Muscle layer of colon (tissue), 2 donors: ENCODE measurements at regions not wholly inside any gene's neighbourhood (a gene's known extent, or its start where the extent isn't known, plus 50 kb on each side); places are given as distances from the start of the nearest gene placed in this dataset.
"Not testable (repeated sequence)": the region's sequence is repeated elsewhere in the genome, so short reads cannot be mapped to it uniquely, and the experiment has no call there.

Source experiments
- H3K27ac ChIP-seq: one replicate; pipeline ENCODE4 v1.7.0; 2013; ENCODE audit warnings: low read depth, mild to moderate bottlenecking, low read length, moderate library complexity
- H3K27me3 ChIP-seq, 2 donors: one replicate each; pipeline ENCODE4 v1.7.0; 2013; ENCODE audit warnings: low read length in 2 of 2, mild to moderate bottlenecking in 2 of 2; ENCODE audit not compliant: insufficient read depth in 2 of 2, control insufficient read depth in 1 of 2
- H3K36me3 ChIP-seq: one replicate; pipeline ENCODE4 v1.7.0; 2013; ENCODE audit warnings: mild to moderate bottlenecking, low read length; ENCODE audit not compliant: insufficient read depth
- H3K4me1 ChIP-seq: one replicate; pipeline ENCODE4 v1.7.0; 2013; ENCODE audit warnings: mild to moderate bottlenecking, low read length; ENCODE audit not compliant: insufficient read depth
- H3K4me3 ChIP-seq, 2 donors: one replicate each; pipeline ENCODE4 v1.7.0; 2013; ENCODE audit warnings: low read length in 2 of 2, low read depth in 1 of 2, mild to moderate bottlenecking in 1 of 2, moderate library complexity in 1 of 2
- H3K9ac ChIP-seq: one replicate; pipeline ENCODE4 v1.7.0; 2013; ENCODE audit warnings: low read length
- H3K9me3 ChIP-seq: one replicate; pipeline ENCODE4 v1.7.0; 2013; ENCODE audit warnings: mild to moderate bottlenecking, low read length
- donor health status: abdominal sarcoma.
- donor health status: Adenocarcinoma of cecum.

GRCh38 chr6:147674099-147674498 lies 165.6 kb downstream of the SAMD5 start:
- Histone ChIP-seq H3K36me3 (no peaks in the 10 kb centered on the region), H3K9me3 (peaks cover 9% of the 10 kb centered on the region), H3K9ac (no peak overlapping the region), H3K4me1 (no peaks in the 10 kb centered on the region), H3K27me3 (no peaks in the 10 kb centered on the region), H3K4me3 (no peak overlapping the region), H3K27ac (no peak overlapping the region)

- H3K9me3 ChIP-seq, result peaks cover 7% of the 10 kb centered on the region
- H3K36me3 ChIP-seq, result no peaks in the 10 kb centered on the region
- no peaks in the 10 kb centered on the region for H3K27me3 ChIP-seq
- no peak overlapping the region for H3K27ac ChIP-seq
- H3K4me3 ChIP-seq, result no peak overlapping the region
- no peaks in the 10 kb centered on the region for H3K4me1 ChIP-seq
- H3K9ac ChIP-seq, result no peak overlapping the region
These were observed 166.3 kb downstream of the SAMD5 start for GRCh38 chr6:147674794-147675193.

- Histone ChIP-seq H3K9me3 (peaks cover 2% of the 10 kb centered on the region), H3K4me3 (no peak overlapping the region), H3K27ac (no peak overlapping the region), H3K36me3 (no peaks in the 10 kb centered on the region), H3K27me3 (no peaks in the 10 kb centered on the region), H3K9ac (no peak overlapping the region), H3K4me1 (no peaks in the 10 kb centered on the region)
These were observed 166.8 kb downstream of the SAMD5 start for GRCh38 chr6:147675281-147675680.

GRCh38 chr6:147676495-147677199 lies 168.2 kb downstream of the SAMD5 start:
- no peaks in the 10 kb centered on the region for H3K27me3 ChIP-seq
- no peak overlapping the region for H3K27ac ChIP-seq
- H3K4me3 ChIP-seq, result no peak overlapping the region
- H3K4me1 ChIP-seq, result no peaks in the 10 kb centered on the region
- no peak overlapping the region for H3K9ac ChIP-seq
- no peaks in the 10 kb centered on the region for H3K9me3 ChIP-seq
- no peaks in the 10 kb centered on the region for H3K36me3 ChIP-seq

GRCh38 chr6:147677647-147678046 lies 169.2 kb downstream of the SAMD5 start:
- Histone ChIP-seq H3K27ac (no peak overlapping the region), H3K36me3 (no peaks in the 10 kb centered on the region)

GRCh38 chr6:147678253-147678652 lies 169.8 kb downstream of the SAMD5 start:
- Histone ChIP-seq H3K27me3 (no peaks in the 10 kb centered on the region), H3K9me3 (no peaks in the 10 kb centered on the region), H3K27ac (no peak overlapping the region), H3K9ac (no peak overlapping the region), H3K36me3 (no peaks in the 10 kb centered on the region), H3K4me3 (no peak overlapping the region), H3K4me1 (no peaks in the 10 kb centered on the region)

More at GRCh38 chr6:147677647-147678046, 169.2 kb downstream of the SAMD5 start:
- no peaks in the 10 kb centered on the region for H3K9me3 ChIP-seq
- no peak overlapping the region for H3K9ac ChIP-seq
- H3K27me3 ChIP-seq, result no peaks in the 10 kb centered on the region
- H3K4me1 ChIP-seq, result no peaks in the 10 kb centered on the region
- no peak overlapping the region for H3K4me3 ChIP-seq

GRCh38 chr6:147684906-147685305 lies 176.4 kb downstream of the SAMD5 start:
- H3K27ac ChIP-seq, result no peak overlapping the region
- H3K9me3 ChIP-seq, result no peaks in the 10 kb centered on the region
- H3K4me3 ChIP-seq, result no peak overlapping the region
- no peaks in the 10 kb centered on the region for H3K36me3 ChIP-seq
- no peak overlapping the region for H3K9ac ChIP-seq
- H3K4me1 ChIP-seq, result no peaks in the 10 kb centered on the region
- H3K27me3 ChIP-seq, result no peaks in the 10 kb centered on the region

GRCh38 chr6:147689398-147689797 lies 180.9 kb downstream of the SAMD5 start:
- H3K9ac ChIP-seq, result no peak overlapping the region
- H3K4me3 ChIP-seq, result no peak overlapping the region
- no peak overlapping the region for H3K27ac ChIP-seq
- H3K4me1 ChIP-seq, result no peaks in the 10 kb centered on the region
- H3K9me3 ChIP-seq, result no peaks in the 10 kb centered on the region
- no peaks in the 10 kb centered on the region for H3K36me3 ChIP-seq
- no peaks in the 10 kb centered on the region for H3K27me3 ChIP-seq

- no peaks in the 10 kb centered on the region for H3K27me3 ChIP-seq
- H3K4me1 ChIP-seq, result no peaks in the 10 kb centered on the region
- H3K36me3 ChIP-seq, result no peaks in the 10 kb centered on the region
- H3K9me3 ChIP-seq, result no peaks in the 10 kb centered on the region
- no peak overlapping the region for H3K9ac ChIP-seq
- no peak overlapping the region for H3K27ac ChIP-seq
- no peak overlapping the region for H3K4me3 ChIP-seq
These were observed 183.0 kb downstream of the SAMD5 start for GRCh38 chr6:147691446-147691845.

GRCh38 chr6:147693181-147693580 lies 184.7 kb downstream of the SAMD5 start:
- H3K36me3 ChIP-seq, result no peaks in the 10 kb centered on the region

GRCh38 chr6:147694556-147694955 lies 186.1 kb downstream of the SAMD5 start:
- H3K27ac ChIP-seq, H3K36me3 ChIP-seq, H3K4me1 ChIP-seq, H3K4me3 ChIP-seq, H3K27me3 ChIP-seq, H3K9ac ChIP-seq, H3K9me3 ChIP-seq: not testable (repeated sequence)

More at GRCh38 chr6:147693181-147693580, 184.7 kb downstream of the SAMD5 start:
- Histone ChIP-seq H3K4me3 (no peak overlapping the region), H3K4me1 (no peaks in the 10 kb centered on the region), H3K27me3 (no peaks in the 10 kb centered on the region), H3K9me3 (no peaks in the 10 kb centered on the region), H3K27ac (no peak overlapping the region), H3K9ac (no peak overlapping the region)

GRCh38 chr6:147695819-147696218 lies 187.3 kb downstream of the SAMD5 start:
- Histone ChIP-seq H3K9me3 (no peaks in the 10 kb centered on the region), H3K27ac (no peak overlapping the region), H3K27me3 (no peaks in the 10 kb centered on the region), H3K4me1 (peaks cover 4% of the 10 kb centered on the region), H3K9ac (no peak overlapping the region), H3K36me3 (no peaks in the 10 kb centered on the region), H3K4me3 (no peak overlapping the region)
